IMR-90 (cell line): ENCODE measurements at regions not wholly inside any gene's neighbourhood (a gene's known extent, or its start where the extent isn't known, plus 50 kb on each side); places are given as distances from the start of the nearest gene placed in this dataset.

ENCODE experiments used
- ATAC-seq: fragments of 200-7000 bp; cut with Tn5 transposase; 2 replicates; pipeline ENCODE4 v1.9.1; 2020; ENCODE audit warnings: low read depth, mild to moderate bottlenecking, moderate library complexity
- BruUV-seq: library from RNA; stranded (reverse); fragments of 400-500 nt; replicated peaks from 2 replicates; lab custom pipeline; 2021; lab: Mats Ljungman, UMichigan
- CTCF ChIA-PET: fragments of 300-600 bp; formaldehyde crosslinking; extraction: SDS; loops from one replicate; lab custom pipeline; 2021; ENCODE audit warnings: antibody characterized with exemption; lab: Yijun Ruan, JAX
- POLR2A ChIA-PET: fragments of 300-600 bp; sonication (Branson Sonifier 250); formaldehyde crosslinking; loops from one replicate; lab custom pipeline; 2022; ENCODE audit warnings: antibody characterized with exemption; ENCODE audit not compliant: unreplicated experiment; lab: Charles Lee
- DNase-seq: peaks from one replicate; pipeline ENCODE4 v3.0.0; 2013
- H2AFZ ChIP-seq: replicated peaks from 2 replicates; pipeline ENCODE3; 2013; ENCODE audit warnings: low read length, mild to moderate bottlenecking; ENCODE audit not compliant: poor library complexity
- H2AK5ac ChIP-seq: 2 replicates; pipeline ENCODE4 v1.6.1; 2013; ENCODE audit warnings: low read depth, low read length, inconsistent platforms
- H2AK9ac ChIP-seq: replicated peaks from 2 replicates; pipeline ENCODE3; 2013; ENCODE audit warnings: mild to moderate bottlenecking, low read depth, low read length, moderate library complexity; ENCODE audit not compliant: poor library complexity
- H2BK120ac ChIP-seq: 2 replicates; pipeline ENCODE4 v1.6.1; 2013; ENCODE audit warnings: low read depth, low read length, inconsistent platforms
- H2BK15ac ChIP-seq: 3 replicates; pipeline ENCODE4 v1.6.1; 2013; ENCODE audit warnings: low read depth, low read length, inconsistent platforms
- H2BK20ac ChIP-seq: 2 replicates; pipeline ENCODE4 v1.6.1; 2013; ENCODE audit warnings: low read depth, mild to moderate bottlenecking, inconsistent platforms, low read length, moderate library complexity
- H2BK5ac ChIP-seq: 2 replicates; pipeline ENCODE4 v1.6.1; 2013; ENCODE audit warnings: mild to moderate bottlenecking, low read depth, low read length, inconsistent platforms; ENCODE audit not compliant: poor library complexity, severe bottlenecking
- H3K14ac ChIP-seq: replicated peaks from 2 replicates; pipeline ENCODE4 v1.6.1; 2013; ENCODE audit warnings: low read depth, low read length, inconsistent platforms
- H3K18ac ChIP-seq: 2 replicates; pipeline ENCODE4 v1.6.1; 2013; ENCODE audit warnings: low read depth, low read length, control low read depth
- H3K23ac ChIP-seq: 2 replicates; pipeline ENCODE4 v1.6.1; 2013; ENCODE audit warnings: low read depth, low read length, inconsistent platforms
- H3K27ac ChIP-seq: 2 replicates; pipeline ENCODE4 v1.5.1; 2013; ENCODE audit warnings: mild to moderate bottlenecking, control low read depth, low read length; ENCODE audit not compliant: insufficient read depth
- H3K27me3 ChIP-seq: 2 replicates; pipeline ENCODE4 v1.6.1; 2013; ENCODE audit warnings: low read length; ENCODE audit not compliant: control insufficient read depth, insufficient read depth
- H3K36me3 ChIP-seq: 2 replicates; pipeline ENCODE4 v1.6.1; 2013; ENCODE audit warnings: low read length, mixed read lengths; ENCODE audit not compliant: control insufficient read depth, insufficient read depth
- H3K4ac ChIP-seq: 2 replicates; pipeline ENCODE4 v1.6.1; 2013; ENCODE audit warnings: low read depth, low read length, inconsistent platforms
- H3K4me1 ChIP-seq: 2 replicates; pipeline ENCODE4 v1.6.1; 2013; ENCODE audit warnings: low read length, mixed read lengths; ENCODE audit not compliant: control insufficient read depth, insufficient read depth
- H3K4me2 ChIP-seq: 2 replicates; pipeline ENCODE4 v1.6.1; 2013; ENCODE audit warnings: low read depth, mild to moderate bottlenecking, control low read depth, low read length, moderate library complexity
- H3K4me3 ChIP-seq: 2 replicates; pipeline ENCODE4 v1.5.1; 2013; ENCODE audit warnings: low read depth, mild to moderate bottlenecking, control low read depth, low read length, moderate library complexity; ENCODE audit not compliant: insufficient read depth
- H3K56ac ChIP-seq: 2 replicates; pipeline ENCODE4 v1.6.1; 2013; ENCODE audit warnings: low read length, inconsistent platforms; ENCODE audit not compliant: insufficient read depth; ENCODE audit errors: extremely low read depth
- H3K79me1 ChIP-seq, 2 experiments: 2 replicates each; pipeline ENCODE4 v1.6.1; 2013; ENCODE audit warnings: low read length in 2 of 2, inconsistent platforms in 1 of 2, low read depth in 1 of 2
- H3K9ac ChIP-seq: 2 replicates; pipeline ENCODE4 v1.6.1; 2013; ENCODE audit warnings: low read depth, low read length, control low read depth
- H3K9me1 ChIP-seq: 2 replicates; pipeline ENCODE4 v1.6.1; 2013; ENCODE audit warnings: low read length, inconsistent platforms; ENCODE audit not compliant: insufficient read depth
- H3K9me3 ChIP-seq: 2 replicates; pipeline ENCODE4 v1.6.1; 2013; ENCODE audit warnings: low read length; ENCODE audit not compliant: control insufficient read depth, insufficient read depth
- H4K20me1 ChIP-seq: 2 replicates; pipeline ENCODE4 v1.6.1; 2013; ENCODE audit warnings: low read length, inconsistent platforms; ENCODE audit not compliant: insufficient read depth
- H4K5ac ChIP-seq: 2 replicates; pipeline ENCODE4 v1.6.1; 2013; ENCODE audit warnings: mild to moderate bottlenecking, low read depth, low read length, control low read depth
- H4K8ac ChIP-seq, 2 experiments: 2 replicates each; pipeline ENCODE4 v1.6.1; 2013; ENCODE audit warnings: low read depth in 2 of 2, low read length in 2 of 2, control low read depth in 1 of 2, inconsistent platforms in 1 of 2
- H4K91ac ChIP-seq: 2 replicates; pipeline ENCODE4 v1.6.1; 2013; ENCODE audit warnings: low read depth, low read length, inconsistent platforms; ENCODE audit not compliant: insufficient read depth
- CHD1 ChIP-seq: IDR thresholded peaks from 2 replicates; pipeline ENCODE4 v1.6.1; 2012; ENCODE audit warnings: low read depth, low read length, improper control_type of control experiment
- ELK1 ChIP-seq: fragments of 150-350 bp; IDR thresholded peaks from 2 replicates; pipeline ENCODE4 v1.6.1; 2016; ENCODE audit warnings: low read depth, mild to moderate bottlenecking, low read length, moderate library complexity, borderline replicate concordance
- FOS ChIP-seq: fragments of 150-350 bp; IDR thresholded peaks from 2 replicates; pipeline ENCODE4 v1.6.1; 2016; ENCODE audit warnings: low read depth, low read length
- MAFK ChIP-seq: IDR thresholded peaks from 2 replicates; pipeline ENCODE4 v1.6.1; 2012; ENCODE audit warnings: low read depth, low read length, improper control_type of control experiment
- MAZ ChIP-seq: IDR thresholded peaks from 2 replicates; pipeline ENCODE4 v1.6.1; 2012; ENCODE audit warnings: low read depth, mild to moderate bottlenecking, low read length, improper control_type of control experiment, moderate library complexity, borderline replicate concordance
- RAD21 ChIP-seq: IDR thresholded peaks from 2 replicates; pipeline ENCODE4 v1.6.1; 2012; ENCODE audit warnings: low read length, improper control_type of control experiment
- RFX5 ChIP-seq: IDR thresholded peaks from 2 replicates; pipeline ENCODE4 v1.8.0; 2012; ENCODE audit warnings: low read depth, mild to moderate bottlenecking, low read length, moderate library complexity
- WGBS, 2 experiments: methylation state at CpG; one replicate each; pipeline versions ENCODE4 v1.1.5 to v1.1.7; 2013; ENCODE audit warnings: missing lambda C conversion rate in 2 of 2; ENCODE audit not compliant: insufficient read length in 1 of 2; ENCODE audit errors: extremely low coverage in 2 of 2; 5-methylcytosine and 5-hydroxymethylcytosine counted together
- dilution Hi-C: fragments of 300-500 bp; cut with HindIII; formaldehyde crosslinking; loops from one replicate; pipeline ENCODE4 v1.14.3; 2018; ENCODE audit warnings: low sequenced_read_pairs; ENCODE audit not compliant: unreplicated experiment
- in situ Hi-C: fragments of 300-500 bp; cut with MboI; formaldehyde crosslinking; loops from 3 replicates; pipeline ENCODE4 v1.14.3; 2019; ENCODE audit warnings: low sequenced_read_pairs, inconsistent platforms, mixed read lengths
- intact Hi-C: fragments of 100-400 bp; cut with micrococcal nuclease; formaldehyde crosslinking; loops from 2 replicates; pipeline ENCODE4 v1.10.0; 2022

GRCh38 chr9:89661956-89662717, 57.3 kb downstream of the GADD45G start:
- Histone ChIP-seq H3K4ac (no peak overlapping the region), H3K9me1 (no peaks in the 10 kb centered on the region), H2BK120ac (no peak overlapping the region), H3K79me1 (no peaks in the 10 kb centered on the region), H3K4me3 (peak overlapping the region; percentile 25), H2BK20ac (no peak overlapping the region), H4K8ac (peak overlapping the region; percentile 42 to 70; a peak in 1 of 4 replicates), H2AK9ac (peak overlapping the region; percentile 26), H2BK15ac (no peak overlapping the region), H2BK5ac (no peak overlapping the region), H3K18ac (no peak overlapping the region), H3K27ac (no peak overlapping the region), H3K36me3 (no peaks in the 10 kb centered on the region), H3K9ac (no peak overlapping the region), H3K23ac (no peak overlapping the region), H4K91ac (no peak overlapping the region), H3K4me1 (no peaks in the 10 kb centered on the region; the same call in 1 of the 2 replicates), H4K5ac (peak overlapping the region; percentile 8; the same call in 1 of the 2 replicates), H4K20me1 (no peaks in the 10 kb centered on the region), H2AFZ (peak overlapping the region; percentile 84), H3K14ac (no peak overlapping the region), H2AK5ac (no peak overlapping the region), H3K27me3 (peaks cover 2% of the 10 kb centered on the region; the same call in 1 of the 2 replicates), H3K9me3 (no peaks in the 10 kb centered on the region), H3K56ac (no peak overlapping the region), H3K4me2 (peak overlapping the region; percentile 47; the same call in 1 of the 2 replicates)
- intact Hi-C loops (no loop called here), in situ Hi-C loops (no loop called here), dilution Hi-C loops (no loop called here)
- CTCF ChIA-PET: no interaction called here
- DNase-seq (peak; percentile 86), ATAC-seq (peak; percentile 100)
- no peak for TF ChIP-seq RAD21
- no peak for TF ChIP-seq CHD1
- TF ChIP-seq ELK1: no peak
- TF ChIP-seq RFX5: no peak
- TF ChIP-seq FOS: peak; percentile 33; the same call in 1 of the 2 replicates
- no peak for TF ChIP-seq MAZ
- TF ChIP-seq MAFK: no peak
- WGBS, 2 experiments: 3% methylated on average over 3 of the region's 21 CpGs; no CpG with 5 or more reads in 1 of the 2 experiments
- POLR2A ChIA-PET: no interaction called here
- BruUV-seq: no TSS peak
